Loucy (cell line): ENCODE measurements at regions not wholly inside any gene's neighbourhood (a gene's known extent, or its start where the extent isn't known, plus 50 kb on each side); places are given as distances from the start of the nearest gene placed in this dataset.
"Not testable (repeated sequence)": the region's sequence is repeated elsewhere in the genome, so short reads cannot be mapped to it uniquely, and the experiment has no call there.

ENCODE experiments used
- EZH2phosphoT487 ChIP-seq: fragments of 200-600 bp; IDR thresholded peaks from 2 replicates; pipeline ENCODE4 v1.6.1; 2018; ENCODE audit warnings: antibody characterized with exemption, mild to moderate bottlenecking, moderate library complexity, borderline replicate concordance
- TF ChIP-seq, protein P1 (sequence below): fragments of 200-600 bp; sonication (generic); conservative IDR thresholded peaks from 2 replicates; pipeline ENCODE4 v1.5.1; 2014; ENCODE audit warnings: mild to moderate bottlenecking, antibody characterized with exemption, low read length

DNA sequence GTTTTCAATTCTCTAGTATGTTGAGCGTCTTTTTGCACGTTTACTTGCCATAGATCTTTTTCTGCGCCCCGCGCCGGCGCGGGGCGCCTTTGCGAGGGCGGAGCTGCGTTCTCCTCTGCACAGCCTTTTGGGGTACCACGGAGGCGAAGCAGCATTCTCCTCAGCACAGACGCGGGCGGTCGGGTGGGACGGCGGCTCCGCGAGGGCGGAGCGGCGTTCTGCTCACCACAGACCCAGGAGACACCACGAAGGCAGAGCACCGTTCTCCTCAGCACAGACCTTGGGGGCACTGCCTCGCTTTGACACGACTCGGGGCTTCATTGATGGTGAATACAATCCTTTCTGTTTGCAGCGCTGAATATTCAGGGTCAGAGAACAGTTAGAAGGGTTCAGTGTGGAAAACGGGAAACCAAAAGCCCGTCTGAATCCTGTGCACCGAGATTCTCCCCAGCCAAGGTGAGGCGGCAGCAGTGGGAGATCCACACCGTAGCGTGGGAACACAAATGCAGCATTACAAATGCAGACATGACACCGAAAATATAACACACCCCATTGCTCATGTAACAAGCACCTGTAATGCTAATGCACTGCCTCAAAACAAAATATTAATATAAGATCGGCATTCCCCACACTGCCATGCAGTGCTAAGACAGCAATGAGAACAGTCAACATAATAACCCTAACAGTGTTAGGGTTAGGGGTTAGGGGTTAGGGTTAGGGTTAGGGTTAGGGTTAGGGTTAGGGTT, 190.7 kb upstream of the VIPR2 start:
- TF ChIP-seq, protein P1, sequence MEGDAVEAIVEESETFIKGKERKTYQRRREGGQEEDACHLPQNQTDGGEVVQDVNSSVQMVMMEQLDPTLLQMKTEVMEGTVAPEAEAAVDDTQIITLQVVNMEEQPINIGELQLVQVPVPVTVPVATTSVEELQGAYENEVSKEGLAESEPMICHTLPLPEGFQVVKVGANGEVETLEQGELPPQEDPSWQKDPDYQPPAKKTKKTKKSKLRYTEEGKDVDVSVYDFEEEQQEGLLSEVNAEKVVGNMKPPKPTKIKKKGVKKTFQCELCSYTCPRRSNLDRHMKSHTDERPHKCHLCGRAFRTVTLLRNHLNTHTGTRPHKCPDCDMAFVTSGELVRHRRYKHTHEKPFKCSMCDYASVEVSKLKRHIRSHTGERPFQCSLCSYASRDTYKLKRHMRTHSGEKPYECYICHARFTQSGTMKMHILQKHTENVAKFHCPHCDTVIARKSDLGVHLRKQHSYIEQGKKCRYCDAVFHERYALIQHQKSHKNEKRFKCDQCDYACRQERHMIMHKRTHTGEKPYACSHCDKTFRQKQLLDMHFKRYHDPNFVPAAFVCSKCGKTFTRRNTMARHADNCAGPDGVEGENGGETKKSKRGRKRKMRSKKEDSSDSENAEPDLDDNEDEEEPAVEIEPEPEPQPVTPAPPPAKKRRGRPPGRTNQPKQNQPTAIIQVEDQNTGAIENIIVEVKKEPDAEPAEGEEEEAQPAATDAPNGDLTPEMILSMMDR = not testable (repeated sequence)
- not testable (repeated sequence) for TF ChIP-seq EZH2phosphoT487
